Tibial nerve (tissue), 4 donors: ENCODE measurements at regions not wholly inside any gene's neighbourhood (a gene's known extent, or its start where the extent isn't known, plus 50 kb on each side); places are given as distances from the start of the nearest gene placed in this dataset.

Source experiments
- EP300 ChIP-seq, 2 donors: sonication (generic); formaldehyde crosslinking; IDR thresholded peaks; one replicate each; pipeline ENCODE4 v1.6.1; 2017; ENCODE audit warnings: antibody characterized with exemption in 2 of 2, mild to moderate bottlenecking in 1 of 2
- POLR2A ChIP-seq, 2 donors: fragments of 450-650 bp; IDR thresholded peaks; one replicate each; pipeline ENCODE4 v1.6.1; 2017; ENCODE audit warnings: antibody characterized with exemption in 2 of 2, mild to moderate bottlenecking in 2 of 2, moderate library complexity in 2 of 2
- TF ChIP-seq, protein P1 (sequence below), 5 experiments: fragments of 200-600 bp in 3 of 5; fragments of 450-650 bp in 2 of 5; sonication (generic) in 3 of 5; IDR thresholded peaks; one replicate each; pipeline ENCODE4 v1.5.1; 2016 to 2019; ENCODE audit warnings: antibody characterized with exemption in 5 of 5, mild to moderate bottlenecking in 3 of 5, moderate library complexity in 2 of 5

DNA sequence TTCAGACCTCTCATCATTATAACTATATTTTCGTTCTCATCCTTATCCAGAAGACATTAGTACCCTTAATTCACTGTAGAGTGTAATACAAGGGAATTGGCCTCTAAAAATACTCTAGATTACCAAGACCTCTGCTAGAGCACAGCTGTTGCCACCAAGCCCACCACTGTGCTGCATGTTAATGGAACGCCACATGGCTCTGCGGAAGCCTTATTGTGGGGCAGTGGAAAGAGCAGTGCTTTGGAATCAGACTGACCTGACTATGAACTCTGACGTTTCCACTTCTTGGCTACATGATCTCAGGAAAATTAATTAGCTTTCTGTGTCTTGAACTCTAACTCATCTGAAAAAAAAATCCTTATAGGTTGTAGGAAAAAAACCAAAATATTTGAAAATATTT, 222.1 kb downstream of the LMX1A start:
- TF ChIP-seq, protein P1, sequence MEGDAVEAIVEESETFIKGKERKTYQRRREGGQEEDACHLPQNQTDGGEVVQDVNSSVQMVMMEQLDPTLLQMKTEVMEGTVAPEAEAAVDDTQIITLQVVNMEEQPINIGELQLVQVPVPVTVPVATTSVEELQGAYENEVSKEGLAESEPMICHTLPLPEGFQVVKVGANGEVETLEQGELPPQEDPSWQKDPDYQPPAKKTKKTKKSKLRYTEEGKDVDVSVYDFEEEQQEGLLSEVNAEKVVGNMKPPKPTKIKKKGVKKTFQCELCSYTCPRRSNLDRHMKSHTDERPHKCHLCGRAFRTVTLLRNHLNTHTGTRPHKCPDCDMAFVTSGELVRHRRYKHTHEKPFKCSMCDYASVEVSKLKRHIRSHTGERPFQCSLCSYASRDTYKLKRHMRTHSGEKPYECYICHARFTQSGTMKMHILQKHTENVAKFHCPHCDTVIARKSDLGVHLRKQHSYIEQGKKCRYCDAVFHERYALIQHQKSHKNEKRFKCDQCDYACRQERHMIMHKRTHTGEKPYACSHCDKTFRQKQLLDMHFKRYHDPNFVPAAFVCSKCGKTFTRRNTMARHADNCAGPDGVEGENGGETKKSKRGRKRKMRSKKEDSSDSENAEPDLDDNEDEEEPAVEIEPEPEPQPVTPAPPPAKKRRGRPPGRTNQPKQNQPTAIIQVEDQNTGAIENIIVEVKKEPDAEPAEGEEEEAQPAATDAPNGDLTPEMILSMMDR (IDR thresholded peaks at IDR 0.05), result no peak
- TF ChIP-seq POLR2A (IDR thresholded peaks at IDR 0.05), result no peak
- no peak for TF ChIP-seq EP300 (IDR thresholded peaks at IDR 0.05)
